Fibroblast of the conjunctiva (primary cell): ENCODE measurements at regions not wholly inside any gene's neighbourhood (a gene's known extent, or its start where the extent isn't known, plus 50 kb on each side); places are given as distances from the start of the nearest gene placed in this dataset.

Source experiments
- DNase-seq: peaks from one replicate; pipeline ENCODE4 v3.0.0-alpha.2; 2010; ENCODE audit warnings: low read depth

- no peak for DNase-seq
These were observed 137.1 kb downstream of the CTTN start for GRCh38 chr11:70535191-70535971.

GRCh38 chr11:70536051-70536877 lies 137.9 kb downstream of the CTTN start:
- DNase-seq, result no peak

- DNase-seq, result no peak
These were observed 139.5 kb downstream of the CTTN start for GRCh38 chr11:70537576-70538571.

- DNase-seq, result no peak
These were observed 140.5 kb downstream of the CTTN start for GRCh38 chr11:70538641-70539359.

GRCh38 chr11:70539360-70540095 lies 141.2 kb downstream of the CTTN start:
- no peak for DNase-seq

GRCh38 chr11:70540196-70540595 lies 141.9 kb downstream of the CTTN start:
- DNase-seq, result no peak

- DNase-seq, result no peak
These were observed 142.8 kb downstream of the CTTN start for GRCh38 chr11:70541176-70541575.

- no peak for DNase-seq
These were observed 143.4 kb downstream of the CTTN start for GRCh38 chr11:70541699-70542098.

- no peak for DNase-seq
These were observed 144.1 kb downstream of the CTTN start for GRCh38 chr11:70542406-70542805.

GRCh38 chr11:70542811-70543210 lies 144.5 kb downstream of the CTTN start:
- DNase-seq, result no peak

GRCh38 chr11:70543611-70544010 lies 145.3 kb downstream of the CTTN start:
- no peak for DNase-seq

GRCh38 chr11:70544067-70544773 lies 145.9 kb downstream of the CTTN start:
- no peak for DNase-seq

- no peak for DNase-seq
These were observed 146.7 kb downstream of the CTTN start for GRCh38 chr11:70544774-70545609.

GRCh38 chr11:70545610-70545912 lies 147.2 kb downstream of the CTTN start:
- DNase-seq, result no peak

GRCh38 chr11:70546191-70546940 lies 148.0 kb downstream of the CTTN start:
- no peak for DNase-seq

- no peak for DNase-seq
These were observed 149.1 kb downstream of the CTTN start for GRCh38 chr11:70547386-70547785.

GRCh38 chr11:70547821-70548670 lies 149.7 kb downstream of the CTTN start:
- DNase-seq, result no peak

- DNase-seq, result no peak
These were observed 150.6 kb downstream of the CTTN start for GRCh38 chr11:70548976-70549375.
